ENCODE measurements at regions not wholly inside any gene's neighbourhood (a gene's known extent, or its start where the extent isn't known, plus 50 kb on each side); places are given as distances from the start of the nearest gene placed in this dataset.

DNA sequence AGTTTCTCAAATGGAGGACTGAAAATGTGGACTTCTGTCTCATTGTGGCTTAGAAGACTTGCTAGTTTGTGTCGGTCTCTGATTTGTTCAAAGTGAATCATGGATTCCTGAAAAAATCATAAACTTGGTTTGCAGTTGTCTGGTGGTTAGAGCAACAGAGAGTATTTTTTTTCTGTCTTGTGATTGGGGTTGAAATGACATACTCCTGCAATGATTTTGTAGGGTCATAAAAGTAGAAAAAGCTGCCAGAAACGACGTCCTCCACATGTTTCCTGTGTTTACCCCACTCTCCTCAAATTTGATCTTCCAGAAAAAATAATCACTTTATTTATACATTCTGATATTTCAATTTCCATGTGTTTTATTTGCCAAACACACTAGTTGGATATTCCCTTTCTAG, 219.2 kb upstream of the PGR start:
- no peaks in the 10 kb centered on the region for H3K79me1 ChIP-seq (ENCODE audit: low read depth, low read length)
- H3K23ac ChIP-seq (ENCODE audit: insufficient read length), result no peak overlapping the region
- H3K56ac ChIP-seq (replicated peaks; ENCODE audit: insufficient read length, low read depth, low read length), result no peak overlapping the region
- H3K9me3 ChIP-seq (ENCODE audit: insufficient read depth in 2 of 2, low read depth in 1 of 2, low read length in 1 of 2), result no peaks in the 10 kb centered on the region
- no peak overlapping the region for H4K91ac ChIP-seq (replicated peaks; ENCODE audit: insufficient read length, low read length)
- DNase-seq (ENCODE audit: low read depth in 1 of 2, low spot score in 2 of 2), result no peak
- H3K36me3 ChIP-seq (ENCODE audit: control insufficient read depth in 2 of 4, insufficient read depth in 4 of 4, low read length in 3 of 4), result no peaks in the 10 kb centered on the region
- H4K8ac ChIP-seq (ENCODE audit: extremely low read depth, insufficient read depth, low read length), result no peak overlapping the region
- no peak overlapping the region for H2BK5ac ChIP-seq (ENCODE audit: low read depth, low read length)
- no peak overlapping the region for H3K4me3 ChIP-seq (ENCODE audit: extremely low read depth in 1 of 4, insufficient read depth in 2 of 4, low read depth in 3 of 4, low read length in 4 of 4)
- no peak overlapping the region for H3K27ac ChIP-seq (ENCODE audit: low read depth, low read length)
- no peak overlapping the region for H3K4ac ChIP-seq (replicated peaks; ENCODE audit: insufficient read length, low read depth, low read length)
- H2BK120ac ChIP-seq (replicated peaks; ENCODE audit: low read depth, low read length), result no peak overlapping the region
- H2BK15ac ChIP-seq (ENCODE audit: low read length), result no peak overlapping the region
- WGBS, 2 experiments (ENCODE audit: extremely low coverage in 1 of 2, insufficient coverage in 1 of 2, insufficient read length in 1 of 2, insufficient replicate concordance in 2 of 2, low coverage in 1 of 2, low lambda C conversion rate in 2 of 2, missing lambda C conversion rate in 1 of 2), result 80% methylated on average over 3 of the region's 3 CpGs; no CpG with 5 or more reads in 1 of the 2 experiments
- H2BK20ac ChIP-seq (ENCODE audit: low read length), result no peak overlapping the region
- H3K23me2 ChIP-seq (ENCODE audit: low read depth, low read length), result no peaks in the 10 kb centered on the region
- H3K14ac ChIP-seq (ENCODE audit: insufficient read length), result no peak overlapping the region
- POLR2A ChIA-PET (ENCODE audit: partially characterized antibody), result no interaction called here
- H3K79me2 ChIP-seq (ENCODE audit: control insufficient read depth in 1 of 2, insufficient read depth in 2 of 2, low read length in 2 of 2), result no peaks in the 10 kb centered on the region
- H2AFZ ChIP-seq (ENCODE audit: low read length), result peak overlapping the region; percentile 51; the same call in 1 of the 2 replicates
- H2AK5ac ChIP-seq (ENCODE audit: low read depth, low read length), result no peak overlapping the region
- H4K20me1 ChIP-seq (replicated peaks in 1 of 2; ENCODE audit: control insufficient read depth in 1 of 2, insufficient read depth in 2 of 2, low read length in 2 of 2), result no peaks in the 10 kb centered on the region
- no peak for FAIRE-seq
- no peak overlapping the region for H3K9ac ChIP-seq (replicated peaks in 1 of 4; ENCODE audit: extremely low read depth in 1 of 4, low read depth in 3 of 4, low read length in 3 of 4)
- no peak overlapping the region for H3K4me2 ChIP-seq (ENCODE audit: insufficient read depth in 1 of 2, low read depth in 2 of 2, low read length in 2 of 2)
- no peaks in the 10 kb centered on the region for H3K4me1 ChIP-seq (replicated peaks in 1 of 4; ENCODE audit: control insufficient read depth in 3 of 4, insufficient read depth in 4 of 4, low read length in 3 of 4)
- H2BK12ac ChIP-seq (ENCODE audit: low read depth, low read length), result no peak overlapping the region
- H3K18ac ChIP-seq (ENCODE audit: extremely low read depth, low read length), result no peak overlapping the region
- CTCF ChIA-PET (ENCODE audit: partially characterized antibody), result no interaction called here
- H3K27me3 ChIP-seq (replicated peaks in 1 of 4; ENCODE audit: control insufficient read depth in 3 of 4, extremely low read depth in 1 of 4, insufficient read depth in 3 of 4, low read length in 3 of 4), result no peaks in the 10 kb centered on the region
- no peak overlapping the region for H4K5ac ChIP-seq (ENCODE audit: insufficient read length, low read depth, low read length)
- TF ChIP-seq CREB1 (IDR thresholded peaks at IDR 0.05) (no peak), ATF2 (IDR thresholded peaks at IDR 0.05; ENCODE audit: low read length) (no peak), JUND (IDR thresholded peaks at IDR 0.05; ENCODE audit: low read length) (no peak), CEBPB (IDR thresholded peaks at IDR 0.05; ENCODE audit: low read depth, low read length) (no peak), NRF1 (IDR thresholded peaks at IDR 0.05; ENCODE audit: low read depth, low read length) (no peak), EGR1 (IDR thresholded peaks at IDR 0.05; ENCODE audit: borderline replicate concordance, low read depth, low read length) (no peak), USF2 (IDR thresholded peaks at IDR 0.05; ENCODE audit: low read length) (no peak), KDM4A (IDR thresholded peaks at IDR 0.05; ENCODE audit: low read depth, low read length, severe bottlenecking) (no peak), TBP (IDR thresholded peaks at IDR 0.05; ENCODE audit: low read depth, low read length) (no peak)
- TF ChIP-seq, protein P1, sequence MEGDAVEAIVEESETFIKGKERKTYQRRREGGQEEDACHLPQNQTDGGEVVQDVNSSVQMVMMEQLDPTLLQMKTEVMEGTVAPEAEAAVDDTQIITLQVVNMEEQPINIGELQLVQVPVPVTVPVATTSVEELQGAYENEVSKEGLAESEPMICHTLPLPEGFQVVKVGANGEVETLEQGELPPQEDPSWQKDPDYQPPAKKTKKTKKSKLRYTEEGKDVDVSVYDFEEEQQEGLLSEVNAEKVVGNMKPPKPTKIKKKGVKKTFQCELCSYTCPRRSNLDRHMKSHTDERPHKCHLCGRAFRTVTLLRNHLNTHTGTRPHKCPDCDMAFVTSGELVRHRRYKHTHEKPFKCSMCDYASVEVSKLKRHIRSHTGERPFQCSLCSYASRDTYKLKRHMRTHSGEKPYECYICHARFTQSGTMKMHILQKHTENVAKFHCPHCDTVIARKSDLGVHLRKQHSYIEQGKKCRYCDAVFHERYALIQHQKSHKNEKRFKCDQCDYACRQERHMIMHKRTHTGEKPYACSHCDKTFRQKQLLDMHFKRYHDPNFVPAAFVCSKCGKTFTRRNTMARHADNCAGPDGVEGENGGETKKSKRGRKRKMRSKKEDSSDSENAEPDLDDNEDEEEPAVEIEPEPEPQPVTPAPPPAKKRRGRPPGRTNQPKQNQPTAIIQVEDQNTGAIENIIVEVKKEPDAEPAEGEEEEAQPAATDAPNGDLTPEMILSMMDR (IDR thresholded peaks at IDR 0.05; ENCODE audit: control extremely low read depth in 1 of 3, insufficient read depth in 1 of 3, low read depth in 1 of 3, low read length in 3 of 3), result no peak
